Endothelial cell of umbilical vein (primary cell): ENCODE measurements at regions not wholly inside any gene's neighbourhood (a gene's known extent, or its start where the extent isn't known, plus 50 kb on each side); places are given as distances from the start of the nearest gene placed in this dataset.

ENCODE experiments used
- BruUV-seq: library from RNA; stranded (reverse); fragments of 400-500 nt; replicated peaks from 2 replicates; lab custom pipeline; 2021; lab: Mats Ljungman, UMichigan
- CTCF ChIA-PET: fragments of 300-600, 350-600 bp; sonication (Branson Sonifier 250); formaldehyde crosslinking; loops from one replicate; lab custom pipeline; 2021; ENCODE audit warnings: antibody characterized with exemption, inconsistent platforms; lab: Charles Lee
- POLR2A ChIA-PET: fragments of 300-600, 350-600 bp; sonication (Branson Sonifier 250); formaldehyde crosslinking; loops from one replicate; lab custom pipeline; 2021; ENCODE audit warnings: antibody characterized with exemption, inconsistent platforms; lab: Charles Lee
- DNase-seq: peaks from one replicate; pipeline ENCODE4 v3.0.0-alpha.2; 2011; ENCODE audit warnings: low read depth, low spot score
- FAIRE-seq: peaks from 2 replicates; lab custom pipeline; 2011; peaks lifted over from hg19 to GRCh38; lab: Jason Lieb, UNC
- H2AFZ ChIP-seq: 2 replicates; pipeline ENCODE4 v1.6.0; 2012; ENCODE audit warnings: low read depth, low read length, control low read depth, inconsistent platforms
- H3K27ac ChIP-seq: 2 replicates; pipeline ENCODE4 v1.5.1; 2011; ENCODE audit warnings: low read depth, mild to moderate bottlenecking, control low read depth, low read length, moderate library complexity; ENCODE audit not compliant: insufficient read depth
- H3K27me3 ChIP-seq, 2 experiments: 2 replicates each; pipeline versions ENCODE4 v1.6.0 to v1.6.1; 2011; ENCODE audit warnings: low read length in 2 of 2, mixed read lengths in 1 of 2; ENCODE audit not compliant: control insufficient read depth in 2 of 2, insufficient read depth in 2 of 2
- H3K36me3 ChIP-seq, 2 experiments: 2 replicates in 1 of 2; 3 replicates in 1 of 2; pipeline ENCODE4 v1.5.1; 2011; ENCODE audit warnings: low read length in 2 of 2, mild to moderate bottlenecking in 1 of 2, moderate library complexity in 1 of 2; ENCODE audit not compliant: control insufficient read depth in 2 of 2, insufficient read depth in 2 of 2; ENCODE audit errors: extremely low read depth in 1 of 2
- H3K4me1 ChIP-seq: 3 replicates; pipeline ENCODE4 v1.5.1; 2011; ENCODE audit warnings: mild to moderate bottlenecking, low read length; ENCODE audit not compliant: control insufficient read depth, insufficient read depth; ENCODE audit errors: extremely low read depth
- H3K4me2 ChIP-seq: 2 replicates; pipeline ENCODE4 v1.6.1; 2011; ENCODE audit warnings: low read length, control low read depth, mixed read lengths; ENCODE audit not compliant: insufficient read depth
- H3K4me3 ChIP-seq, 3 experiments: fragments of 200-600 bp in 1 of 3; sonication (generic), shearing (Covaris generic) in 1 of 3; replicated peaks in 1 of 3; 2 replicates each; pipeline ENCODE4 v1.5.1; 2011 to 2016; ENCODE audit warnings: control low read depth in 3 of 3, low read length in 3 of 3, mild to moderate bottlenecking in 2 of 3, inconsistent platforms in 1 of 3, low read depth in 1 of 3, moderate library complexity in 1 of 3; ENCODE audit not compliant: insufficient read depth in 1 of 3
- H3K79me2 ChIP-seq: 2 replicates; pipeline ENCODE4 v1.6.0; 2012; ENCODE audit warnings: low read length, inconsistent platforms; ENCODE audit not compliant: control insufficient read depth, insufficient read depth
- H3K9ac ChIP-seq: replicated peaks from 2 replicates; pipeline ENCODE3; 2011; ENCODE audit warnings: low read length, control low read depth; ENCODE audit not compliant: insufficient read depth; ENCODE audit errors: extremely low read depth
- H3K9me1 ChIP-seq: replicated peaks from 3 replicates; pipeline ENCODE4 v1.6.0; 2011; ENCODE audit warnings: mild to moderate bottlenecking, low read length; ENCODE audit not compliant: control insufficient read depth, insufficient read depth; ENCODE audit errors: extremely low read depth
- H3K9me3 ChIP-seq: replicated peaks from 2 replicates; pipeline ENCODE4 v1.5.1; 2012; ENCODE audit warnings: low read length, inconsistent platforms; ENCODE audit not compliant: control insufficient read depth, insufficient read depth
- H4K20me1 ChIP-seq: replicated peaks from 2 replicates; pipeline ENCODE3; 2011; ENCODE audit warnings: mild to moderate bottlenecking, low read length; ENCODE audit not compliant: control insufficient read depth, insufficient read depth; ENCODE audit errors: extremely low read depth
- EZH2 ChIP-seq: IDR thresholded peaks from 2 replicates; pipeline ENCODE4 v1.6.1; 2012; ENCODE audit warnings: borderline replicate concordance, low read depth, mild to moderate bottlenecking, moderate library complexity, low read length, inconsistent platforms; ENCODE audit not compliant: severe bottlenecking
- GATA2 ChIP-seq: IDR thresholded peaks from 2 replicates; pipeline ENCODE4 v1.7.0; 2011; ENCODE audit warnings: low read depth, mild to moderate bottlenecking, moderate library complexity, mixed read lengths, low read length; ENCODE audit not compliant: insufficient read length, insufficient read depth
- POLR2A ChIP-seq: IDR thresholded peaks from 2 replicates; pipeline ENCODE4 v1.6.1; 2012; ENCODE audit warnings: low read depth, mild to moderate bottlenecking, control low read depth, low read length
- dilution Hi-C: fragments of 300-500 bp; cut with MboI; formaldehyde crosslinking; loops from one replicate; pipeline ENCODE4 v1.15.0; 2019; ENCODE audit warnings: low sequenced_read_pairs; ENCODE audit not compliant: extremely low pct_ligation_motif_present
- intact Hi-C: fragments of 100-400 bp; cut with micrococcal nuclease; formaldehyde crosslinking; loops from one replicate; pipeline ENCODE4 v1.10.0; 2022
- TF ChIP-seq, protein P1 (sequence below), 2 donors: IDR thresholded peaks; 1 replicate in 1 of 2; 2 replicates in 1 of 2; pipeline ENCODE4 v1.5.1; 2011; ENCODE audit warnings: low read length in 2 of 2, mild to moderate bottlenecking in 2 of 2, moderate library complexity in 2 of 2, control low read depth in 1 of 2, inconsistent platforms in 1 of 2, low read depth in 1 of 2; ENCODE audit not compliant: insufficient read depth in 1 of 2; ENCODE audit errors: extremely low read depth in 1 of 2
- TF ChIP-seq, protein P2 (sequence below): IDR thresholded peaks from 2 replicates; pipeline ENCODE4 v1.6.1; 2011; ENCODE audit not compliant: insufficient read depth, insufficient read length

DNA sequence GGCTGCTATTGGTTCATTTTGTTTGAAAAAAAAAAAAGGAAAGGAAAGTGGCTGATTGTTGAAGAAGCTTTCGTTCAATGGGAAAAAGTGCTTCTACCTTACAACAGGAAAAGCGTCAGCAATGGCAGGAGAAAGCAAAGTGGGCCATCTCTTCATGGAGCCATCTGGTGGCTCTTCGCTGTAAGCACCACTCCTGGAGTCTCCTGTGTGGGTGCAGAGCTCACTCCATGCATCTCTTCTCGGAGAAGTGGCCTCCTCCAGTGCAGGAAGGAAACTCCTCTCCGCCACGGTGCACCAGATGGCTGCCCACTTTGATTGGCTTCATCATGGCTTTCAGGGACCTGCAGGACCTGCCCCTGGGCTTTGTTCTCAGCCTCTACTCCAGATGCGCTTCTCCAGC lies 250.9 kb downstream of the PTEN start:
- ChIA-PET POLR2A (no interaction called here), CTCF (interaction anchor here (0.5 to 4.3 kb wide), 23 partner anchors 9 to 581 kb away, joined by 3 to 86 read pairs (median 4); partner anchors contain the start of genes ATAD1, KLLN and PTEN)
- Histone ChIP-seq H2AFZ (no peak overlapping the region), H3K4me2 (no peak overlapping the region), H3K9ac (no peak overlapping the region), H3K4me1 (no peaks in the 10 kb centered on the region), H3K36me3 (no peaks in the 10 kb centered on the region), H3K9me1 (no peaks in the 10 kb centered on the region), H3K79me2 (no peaks in the 10 kb centered on the region), H4K20me1 (no peaks in the 10 kb centered on the region), H3K9me3 (no peaks in the 10 kb centered on the region), H3K4me3 (no peak overlapping the region), H3K27me3 (no peaks in the 10 kb centered on the region), H3K27ac (no peak overlapping the region)
- DNase-seq (peak; percentile 51), FAIRE-seq (peak; percentile 82)
- no TSS peak for BruUV-seq
- intact Hi-C loops (loop anchor here (1.0 to 10.0 kb wide), 5 partner anchors 252 to 580 kb away; no protein-coding TSS in a partner anchor), dilution Hi-C loops (no loop called here)
- TF ChIP-seq, protein P1, sequence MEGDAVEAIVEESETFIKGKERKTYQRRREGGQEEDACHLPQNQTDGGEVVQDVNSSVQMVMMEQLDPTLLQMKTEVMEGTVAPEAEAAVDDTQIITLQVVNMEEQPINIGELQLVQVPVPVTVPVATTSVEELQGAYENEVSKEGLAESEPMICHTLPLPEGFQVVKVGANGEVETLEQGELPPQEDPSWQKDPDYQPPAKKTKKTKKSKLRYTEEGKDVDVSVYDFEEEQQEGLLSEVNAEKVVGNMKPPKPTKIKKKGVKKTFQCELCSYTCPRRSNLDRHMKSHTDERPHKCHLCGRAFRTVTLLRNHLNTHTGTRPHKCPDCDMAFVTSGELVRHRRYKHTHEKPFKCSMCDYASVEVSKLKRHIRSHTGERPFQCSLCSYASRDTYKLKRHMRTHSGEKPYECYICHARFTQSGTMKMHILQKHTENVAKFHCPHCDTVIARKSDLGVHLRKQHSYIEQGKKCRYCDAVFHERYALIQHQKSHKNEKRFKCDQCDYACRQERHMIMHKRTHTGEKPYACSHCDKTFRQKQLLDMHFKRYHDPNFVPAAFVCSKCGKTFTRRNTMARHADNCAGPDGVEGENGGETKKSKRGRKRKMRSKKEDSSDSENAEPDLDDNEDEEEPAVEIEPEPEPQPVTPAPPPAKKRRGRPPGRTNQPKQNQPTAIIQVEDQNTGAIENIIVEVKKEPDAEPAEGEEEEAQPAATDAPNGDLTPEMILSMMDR (IDR thresholded peaks at IDR 0.05; ENCODE audit: extremely low read depth in 1 of 2, insufficient read depth in 1 of 2, low read depth in 1 of 2, low read length in 2 of 2): peak; percentile 42 to 71
- TF ChIP-seq POLR2A: no peak

GRCh38 chr10:88115407-88115806 lies 252.0 kb downstream of the PTEN start:
- Histone ChIP-seq H3K9me1 (no peaks in the 10 kb centered on the region), H3K79me2 (no peaks in the 10 kb centered on the region), H2AFZ (no peak overlapping the region), H4K20me1 (no peaks in the 10 kb centered on the region), H3K9ac (no peak overlapping the region), H3K27me3 (no peaks in the 10 kb centered on the region), H3K9me3 (no peaks in the 10 kb centered on the region), H3K4me3 (no peak overlapping the region), H3K4me1 (no peaks in the 10 kb centered on the region), H3K4me2 (no peak overlapping the region), H3K27ac (no peak overlapping the region), H3K36me3 (no peaks in the 10 kb centered on the region)
- dilution Hi-C loops (no loop called here), intact Hi-C loops (loop anchor here (2.0 to 10.0 kb wide), 3 partner anchors 437 to 581 kb away; no protein-coding TSS in a partner anchor)
- POLR2A ChIA-PET: no interaction called here
- no TSS peak for BruUV-seq
- TF ChIP-seq EZH2: no peak
- TF ChIP-seq POLR2A: no peak
- TF ChIP-seq GATA2: no peak
- TF ChIP-seq, protein P2, sequence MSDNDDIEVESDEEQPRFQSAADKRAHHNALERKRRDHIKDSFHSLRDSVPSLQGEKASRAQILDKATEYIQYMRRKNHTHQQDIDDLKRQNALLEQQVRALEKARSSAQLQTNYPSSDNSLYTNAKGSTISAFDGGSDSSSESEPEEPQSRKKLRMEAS: no peak
- DNase-seq: no peak
- CTCF ChIA-PET: interaction anchor here (3.2 to 4.3 kb wide), 2 partner anchors 252 to 274 kb away, joined by 27 to 86 read pairs; partner anchors contain the start of genes KLLN and PTEN
- no peak for FAIRE-seq
